SK-N-MC (cell line): ENCODE measurements at regions not wholly inside any gene's neighbourhood (a gene's known extent, or its start where the extent isn't known, plus 50 kb on each side); places are given as distances from the start of the nearest gene placed in this dataset.

ENCODE experiments used
- EZH2 ChIP-seq: fragments of 200-600 bp; sonication (generic); IDR thresholded peaks from one replicate; pipeline ENCODE4 v1.6.1; 2017; ENCODE audit warnings: antibody characterized with exemption
- POLR2AphosphoS5 ChIP-seq: IDR thresholded peaks from 2 replicates; pipeline ENCODE4 v1.6.1; 2012; ENCODE audit warnings: mild to moderate bottlenecking, low read depth, low read length, borderline replicate concordance

DNA sequence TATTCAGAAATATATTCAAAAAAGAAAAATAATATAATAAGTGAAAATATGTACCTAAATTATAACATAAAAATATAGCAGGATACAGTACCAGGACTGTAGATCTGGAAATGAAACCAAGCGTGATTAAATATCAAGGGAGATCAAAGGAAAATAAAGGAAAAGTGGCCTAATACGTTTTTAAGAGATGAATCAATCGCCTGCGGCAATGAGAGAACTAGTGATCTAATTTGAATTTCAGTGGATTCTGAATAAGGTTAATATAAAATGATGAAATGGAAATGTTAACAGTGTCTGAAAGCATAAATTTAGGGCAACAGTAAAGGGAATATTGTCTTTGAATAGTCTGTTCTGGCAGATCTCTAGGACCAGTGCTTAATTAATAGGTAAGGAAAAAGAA is 1761.9 kb upstream of the ACO1 start:
- TF ChIP-seq EZH2 (no peak), POLR2AphosphoS5 (no peak)
